MM.1S (cell line): ENCODE measurements at regions not wholly inside any gene's neighbourhood (a gene's known extent, or its start where the extent isn't known, plus 50 kb on each side); places are given as distances from the start of the nearest gene placed in this dataset.

Source experiments
- DNase-seq: peaks from one replicate; pipeline ENCODE4 v3.0.0-alpha.2; 2015
- H2AFZ ChIP-seq: fragments of 300-600 bp; sonication (generic); 2 replicates; pipeline ENCODE4 v1.6.0; 2016; ENCODE audit warnings: antibody characterized with exemption, low read length
- H3F3A ChIP-seq: fragments of 300-600 bp; sonication (generic); 2 replicates; pipeline ENCODE4 v1.6.1; 2016; ENCODE audit warnings: mild to moderate bottlenecking, antibody characterized with exemption, low read length, moderate library complexity, mixed read lengths; ENCODE audit not compliant: insufficient read depth
- H3K27ac ChIP-seq: fragments of 300-600 bp; sonication (generic); 2 replicates; pipeline ENCODE4 v1.5.1; 2016; ENCODE audit warnings: mild to moderate bottlenecking, low read length
- H3K27me3 ChIP-seq: fragments of 300-600 bp; sonication (generic); replicated peaks from 2 replicates; pipeline ENCODE4 v1.6.0; 2016; ENCODE audit warnings: low read length; ENCODE audit not compliant: insufficient read depth
- H3K36me3 ChIP-seq: fragments of 300-600 bp; sonication (generic); replicated peaks from 2 replicates; pipeline ENCODE4 v1.6.1; 2016; ENCODE audit warnings: mild to moderate bottlenecking, low read length, mixed read lengths; ENCODE audit not compliant: insufficient read depth
- H3K4me1 ChIP-seq: fragments of 300-600 bp; sonication (generic); 2 replicates; pipeline ENCODE4 v1.6.1; 2016; ENCODE audit warnings: low read length, mixed read lengths
- H3K4me2 ChIP-seq: fragments of 300-600 bp; sonication (generic); 2 replicates; pipeline ENCODE4 v1.6.0; 2016; ENCODE audit warnings: low read depth, low read length
- H3K4me3 ChIP-seq: fragments of 300-600 bp; sonication (generic); 2 replicates; pipeline ENCODE4 v1.5.1; 2016; ENCODE audit warnings: low read length, mixed read lengths
- H3K79me2 ChIP-seq: fragments of 300-600 bp; sonication (generic); 2 replicates; pipeline ENCODE4 v1.6.1; 2016; ENCODE audit warnings: mixed run types, low read length, mixed read lengths
- H3K9ac ChIP-seq: fragments of 300-600 bp; sonication (generic); 2 replicates; pipeline ENCODE4 v1.6.1; 2016; ENCODE audit warnings: low read length, mixed read lengths
- H3K9me2 ChIP-seq: fragments of 300-600 bp; sonication (generic); replicated peaks from 2 replicates; pipeline ENCODE4 v1.6.1; 2016; ENCODE audit warnings: mild to moderate bottlenecking, low read length, mixed read lengths; ENCODE audit not compliant: insufficient read depth
- H3K9me3 ChIP-seq: fragments of 300-600 bp; sonication (generic); replicated peaks from 2 replicates; pipeline ENCODE4 v1.6.1; 2016; ENCODE audit warnings: mild to moderate bottlenecking, low read length, mixed read lengths; ENCODE audit not compliant: insufficient read depth
- H4K20me1 ChIP-seq: fragments of 300-600 bp; sonication (generic); 2 replicates; pipeline ENCODE4 v1.6.1; 2016; ENCODE audit warnings: mild to moderate bottlenecking, low read length, moderate library complexity, mixed read lengths; ENCODE audit not compliant: insufficient read depth
- EZH2 ChIP-seq: fragments of 300-600 bp; sonication (generic); optimal IDR thresholded peaks from 2 replicates; pipeline ENCODE3; 2017; ENCODE audit warnings: low read depth, mild to moderate bottlenecking, antibody characterized with exemption, low read length, mixed read lengths
- EZH2phosphoT487 ChIP-seq: fragments of 300-600 bp; sonication (generic); IDR thresholded peaks from 2 replicates; pipeline ENCODE4 v1.6.1; 2018; ENCODE audit warnings: antibody characterized with exemption, low read length
- TF ChIP-seq, protein P1 (sequence below): fragments of 300-600 bp; sonication (generic); IDR thresholded peaks from 2 replicates; pipeline ENCODE4 v1.5.1; 2016; ENCODE audit warnings: antibody characterized with exemption, low read length, mixed read lengths

- Histone ChIP-seq H3K4me3 (no peak overlapping the region), H3K9me2 (no peaks in the 10 kb centered on the region), H3K9ac (no peak overlapping the region), H3K4me1 (no peaks in the 10 kb centered on the region), H3K36me3 (no peaks in the 10 kb centered on the region), H4K20me1 (no peaks in the 10 kb centered on the region), H3F3A (no peaks in the 10 kb centered on the region), H3K79me2 (no peaks in the 10 kb centered on the region), H3K27ac (no peak overlapping the region), H3K9me3 (no peaks in the 10 kb centered on the region), H3K4me2 (no peak overlapping the region), H3K27me3 (no peaks in the 10 kb centered on the region), H2AFZ (no peak overlapping the region)
- no peak for DNase-seq
- no peak for TF ChIP-seq EZH2phosphoT487
- no peak for TF ChIP-seq EZH2
- TF ChIP-seq, protein P1, sequence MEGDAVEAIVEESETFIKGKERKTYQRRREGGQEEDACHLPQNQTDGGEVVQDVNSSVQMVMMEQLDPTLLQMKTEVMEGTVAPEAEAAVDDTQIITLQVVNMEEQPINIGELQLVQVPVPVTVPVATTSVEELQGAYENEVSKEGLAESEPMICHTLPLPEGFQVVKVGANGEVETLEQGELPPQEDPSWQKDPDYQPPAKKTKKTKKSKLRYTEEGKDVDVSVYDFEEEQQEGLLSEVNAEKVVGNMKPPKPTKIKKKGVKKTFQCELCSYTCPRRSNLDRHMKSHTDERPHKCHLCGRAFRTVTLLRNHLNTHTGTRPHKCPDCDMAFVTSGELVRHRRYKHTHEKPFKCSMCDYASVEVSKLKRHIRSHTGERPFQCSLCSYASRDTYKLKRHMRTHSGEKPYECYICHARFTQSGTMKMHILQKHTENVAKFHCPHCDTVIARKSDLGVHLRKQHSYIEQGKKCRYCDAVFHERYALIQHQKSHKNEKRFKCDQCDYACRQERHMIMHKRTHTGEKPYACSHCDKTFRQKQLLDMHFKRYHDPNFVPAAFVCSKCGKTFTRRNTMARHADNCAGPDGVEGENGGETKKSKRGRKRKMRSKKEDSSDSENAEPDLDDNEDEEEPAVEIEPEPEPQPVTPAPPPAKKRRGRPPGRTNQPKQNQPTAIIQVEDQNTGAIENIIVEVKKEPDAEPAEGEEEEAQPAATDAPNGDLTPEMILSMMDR: no peak
Measured at GRCh38 chr12:5374713-5375112, 57.2 kb upstream of the NTF3 start.

DNA sequence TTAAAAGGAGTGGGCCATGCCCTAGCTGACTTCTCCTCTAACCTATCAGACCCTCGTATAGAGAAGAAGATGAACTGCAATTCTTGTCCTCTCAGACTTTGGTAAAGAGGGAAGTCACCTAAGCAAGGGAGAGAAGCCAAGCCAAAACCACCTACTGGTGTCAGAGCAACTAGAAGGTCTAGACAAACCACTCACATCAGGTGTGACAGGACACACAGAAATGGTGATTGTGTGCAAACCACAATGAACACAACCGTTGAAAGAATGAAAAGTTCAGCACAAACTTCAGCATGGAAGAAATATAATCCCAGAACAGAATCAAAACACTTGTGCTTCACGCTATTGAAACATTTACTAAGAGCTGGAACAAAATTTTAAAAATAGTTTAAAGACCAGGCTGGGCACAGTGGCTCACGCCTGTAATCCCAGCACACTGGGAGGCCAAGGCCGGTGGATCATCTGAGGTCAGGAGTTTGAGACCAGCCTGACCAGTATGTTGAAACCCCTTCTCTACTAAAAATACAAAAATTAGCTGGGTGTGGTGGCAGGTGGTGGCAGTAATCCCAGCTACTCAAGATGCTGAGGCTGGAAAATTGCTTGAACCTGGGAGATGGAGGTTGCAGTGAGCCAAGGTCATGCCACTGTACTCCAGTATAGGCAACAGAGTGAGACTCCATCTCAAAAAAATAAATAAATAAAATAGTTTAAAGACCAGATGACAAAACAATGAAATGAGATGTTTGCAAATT is 56.2 kb upstream of the NTF3 start:
- Histone ChIP-seq H4K20me1 (no peaks in the 10 kb centered on the region), H3K36me3 (no peaks in the 10 kb centered on the region), H3K9me2 (no peaks in the 10 kb centered on the region), H3K27me3 (no peaks in the 10 kb centered on the region), H3K9me3 (no peaks in the 10 kb centered on the region), H3K9ac (no peak overlapping the region), H3K27ac (no peak overlapping the region), H3F3A (no peaks in the 10 kb centered on the region), H3K4me2 (no peak overlapping the region), H3K4me1 (no peaks in the 10 kb centered on the region), H3K4me3 (no peak overlapping the region), H3K79me2 (no peaks in the 10 kb centered on the region), H2AFZ (no peak overlapping the region)
- no peak for DNase-seq
- TF ChIP-seq, protein P1: no peak
- no peak for TF ChIP-seq EZH2phosphoT487
- no peak for TF ChIP-seq EZH2

DNA sequence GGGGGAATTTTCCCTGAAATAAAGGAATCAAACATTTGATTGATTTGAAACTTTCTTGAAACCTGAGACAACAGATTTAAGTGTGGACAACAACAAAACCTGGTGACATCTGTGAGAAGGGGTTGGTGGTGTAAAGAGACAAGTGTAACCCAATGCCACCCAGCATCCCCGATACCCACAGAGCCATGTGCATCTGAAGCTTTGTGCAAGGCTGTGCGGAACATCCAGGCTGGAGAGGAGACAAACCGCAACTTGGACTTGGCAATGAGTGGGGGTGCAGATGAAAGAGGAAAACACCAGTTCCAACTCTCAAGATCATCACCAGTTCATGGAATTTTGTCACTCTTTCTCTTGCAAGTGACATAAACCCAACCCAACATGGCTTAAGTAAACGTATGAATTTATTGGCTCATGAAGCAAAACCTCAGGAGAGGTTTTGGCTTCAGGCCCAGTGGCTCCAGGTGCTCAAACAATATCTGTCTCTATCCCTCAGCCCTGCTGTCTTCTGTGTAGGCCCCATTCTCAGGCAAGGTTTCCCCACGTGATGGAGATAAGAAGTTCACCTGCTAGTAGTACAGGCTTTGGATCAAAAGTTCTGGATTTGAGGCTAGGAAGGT is 55.2 kb upstream of the NTF3 start:
- Histone ChIP-seq H2AFZ (no peak overlapping the region), H3K9me3 (no peaks in the 10 kb centered on the region)
- TF ChIP-seq EZH2phosphoT487 (no peak), EZH2 (no peak)

More for the DNA sequence above, 55.2 kb upstream of the NTF3 start:
- Histone ChIP-seq H3K4me2 (no peak overlapping the region), H3K4me1 (no peaks in the 10 kb centered on the region), H4K20me1 (no peaks in the 10 kb centered on the region), H3K9ac (no peak overlapping the region), H3K36me3 (no peaks in the 10 kb centered on the region), H3K27ac (no peak overlapping the region), H3K4me3 (no peak overlapping the region), H3K79me2 (no peaks in the 10 kb centered on the region), H3F3A (no peaks in the 10 kb centered on the region), H3K9me2 (no peaks in the 10 kb centered on the region), H3K27me3 (no peaks in the 10 kb centered on the region)
- DNase-seq: no peak
